HS-27A (cell line): ENCODE measurements at regions not wholly inside any gene's neighbourhood (a gene's known extent, or its start where the extent isn't known, plus 50 kb on each side); places are given as distances from the start of the nearest gene placed in this dataset.

Source experiments
- DNase-seq: peaks from one replicate; pipeline ENCODE4 v3.0.0-alpha.2; 2012; ENCODE audit warnings: low read depth, missing footprints

GRCh38 chr11:32200136-32200847, 109.4 kb downstream of the RCN1 start:
- no peak for DNase-seq

GRCh38 chr11:32204751-32205150, 113.9 kb downstream of the RCN1 start:
- no peak for DNase-seq

GRCh38 chr11:32210556-32210955, 119.7 kb downstream of the RCN1 start:
- no peak for DNase-seq

GRCh38 chr11:32213223-32213622, 122.3 kb downstream of the RCN1 start:
- DNase-seq = peak; percentile 23

- no peak for DNase-seq
Observed at GRCh38 chr11:32215157-32215556, 124.3 kb downstream of the RCN1 start.

GRCh38 chr11:32216749-32217148, 125.9 kb downstream of the RCN1 start:
- DNase-seq = no peak

- DNase-seq = no peak
Observed at GRCh38 chr11:32219320-32219719, 128.4 kb downstream of the RCN1 start.

- no peak for DNase-seq
Observed at GRCh38 chr11:32221476-32222032, 130.7 kb downstream of the RCN1 start.

GRCh38 chr11:32224580-32224979, 133.7 kb downstream of the RCN1 start:
- DNase-seq = no peak

GRCh38 chr11:32225571-32226285, 134.9 kb downstream of the RCN1 start:
- no peak for DNase-seq

- no peak for DNase-seq
Observed at GRCh38 chr11:32226480-32226879, 135.6 kb downstream of the RCN1 start.

- no peak for DNase-seq
Observed at GRCh38 chr11:32229576-32230240, 138.8 kb downstream of the RCN1 start.

- no peak for DNase-seq
Observed at GRCh38 chr11:32231909-32232493, 141.1 kb downstream of the RCN1 start.

- DNase-seq = no peak
Observed at GRCh38 chr11:32232516-32232915, 141.6 kb downstream of the RCN1 start.

- DNase-seq = no peak
Observed at GRCh38 chr11:32233276-32233675, 142.4 kb downstream of the RCN1 start.

GRCh38 chr11:32233928-32234327, 143.1 kb downstream of the RCN1 start:
- no peak for DNase-seq

GRCh38 chr11:32244453-32244852, 153.6 kb downstream of the RCN1 start:
- DNase-seq = no peak

- DNase-seq = no peak
Observed at GRCh38 chr11:32253706-32254105, 162.8 kb downstream of the RCN1 start.

- DNase-seq = no peak
Observed at GRCh38 chr11:32255841-32256240, 165.0 kb downstream of the RCN1 start.

GRCh38 chr11:32256466-32256865, 165.6 kb downstream of the RCN1 start:
- no peak for DNase-seq

- no peak for DNase-seq
Observed at GRCh38 chr11:32259641-32260081, 168.8 kb downstream of the RCN1 start.

GRCh38 chr11:32262367-32262766, 171.5 kb downstream of the RCN1 start:
- DNase-seq = no peak
